GM06990 (cell line): ENCODE measurements at regions not wholly inside any gene's neighbourhood (a gene's known extent, or its start where the extent isn't known, plus 50 kb on each side); places are given as distances from the start of the nearest gene placed in this dataset.

ENCODE experiments used
- DNase-seq: peaks from one replicate; pipeline ENCODE4 v3.0.0-alpha.2; 2011; ENCODE audit not compliant: insufficient read length; ENCODE audit errors: extremely low read depth
- H3K27me3 ChIP-seq: replicated peaks from 2 replicates; pipeline ENCODE4 v1.6.0; 2011; ENCODE audit warnings: low read length; ENCODE audit not compliant: control insufficient read depth, insufficient read depth
- H3K36me3 ChIP-seq: 2 replicates; pipeline ENCODE4 v1.5.1; 2011; ENCODE audit warnings: low read length; ENCODE audit not compliant: control insufficient read depth, insufficient read depth
- H3K4me3 ChIP-seq: replicated peaks from 2 replicates; pipeline ENCODE4 v1.5.1; 2011; ENCODE audit warnings: low read depth, mild to moderate bottlenecking, control low read depth, low read length
- TF ChIP-seq, protein P1 (sequence below): IDR thresholded peaks from 2 replicates; pipeline ENCODE4 v1.5.1; 2011; ENCODE audit warnings: low read length, control low read depth, mild to moderate bottlenecking, inconsistent platforms; ENCODE audit not compliant: insufficient read depth, poor library complexity, severe bottlenecking

DNA sequence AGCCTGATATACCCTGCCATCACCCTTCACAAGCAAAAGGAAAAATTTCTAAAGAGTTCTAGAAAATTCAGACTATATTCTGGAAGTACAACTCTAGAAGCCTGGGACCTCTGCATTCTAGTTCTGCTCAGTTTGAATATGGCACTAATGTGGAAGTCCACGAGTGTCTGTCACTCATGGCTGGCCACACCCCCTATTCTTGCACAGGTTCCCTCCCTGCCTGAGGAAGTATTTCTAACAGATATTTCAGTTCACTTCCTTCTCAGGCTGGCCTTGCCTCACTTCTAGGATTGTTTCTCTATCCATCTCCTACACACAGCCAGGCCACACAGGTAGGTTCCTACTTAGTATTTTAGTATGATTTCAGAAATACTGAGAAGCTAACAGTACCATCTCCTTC is 67.4 kb downstream of the PHLDA1 start:
- Histone ChIP-seq H3K27me3 (no peaks in the 10 kb centered on the region), H3K36me3 (no peaks in the 10 kb centered on the region), H3K4me3 (no peak overlapping the region)
- DNase-seq, result no peak
- TF ChIP-seq, protein P1, sequence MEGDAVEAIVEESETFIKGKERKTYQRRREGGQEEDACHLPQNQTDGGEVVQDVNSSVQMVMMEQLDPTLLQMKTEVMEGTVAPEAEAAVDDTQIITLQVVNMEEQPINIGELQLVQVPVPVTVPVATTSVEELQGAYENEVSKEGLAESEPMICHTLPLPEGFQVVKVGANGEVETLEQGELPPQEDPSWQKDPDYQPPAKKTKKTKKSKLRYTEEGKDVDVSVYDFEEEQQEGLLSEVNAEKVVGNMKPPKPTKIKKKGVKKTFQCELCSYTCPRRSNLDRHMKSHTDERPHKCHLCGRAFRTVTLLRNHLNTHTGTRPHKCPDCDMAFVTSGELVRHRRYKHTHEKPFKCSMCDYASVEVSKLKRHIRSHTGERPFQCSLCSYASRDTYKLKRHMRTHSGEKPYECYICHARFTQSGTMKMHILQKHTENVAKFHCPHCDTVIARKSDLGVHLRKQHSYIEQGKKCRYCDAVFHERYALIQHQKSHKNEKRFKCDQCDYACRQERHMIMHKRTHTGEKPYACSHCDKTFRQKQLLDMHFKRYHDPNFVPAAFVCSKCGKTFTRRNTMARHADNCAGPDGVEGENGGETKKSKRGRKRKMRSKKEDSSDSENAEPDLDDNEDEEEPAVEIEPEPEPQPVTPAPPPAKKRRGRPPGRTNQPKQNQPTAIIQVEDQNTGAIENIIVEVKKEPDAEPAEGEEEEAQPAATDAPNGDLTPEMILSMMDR, result no peak

GRCh38 chr12:75961878-75962277 is 69.7 kb downstream of the PHLDA1 start:
- no peak for DNase-seq
- no peaks in the 10 kb centered on the region for H3K36me3 ChIP-seq
- H3K27me3 ChIP-seq, result no peaks in the 10 kb centered on the region
- TF ChIP-seq, protein P1, result no peak
- no peak overlapping the region for H3K4me3 ChIP-seq

DNA sequence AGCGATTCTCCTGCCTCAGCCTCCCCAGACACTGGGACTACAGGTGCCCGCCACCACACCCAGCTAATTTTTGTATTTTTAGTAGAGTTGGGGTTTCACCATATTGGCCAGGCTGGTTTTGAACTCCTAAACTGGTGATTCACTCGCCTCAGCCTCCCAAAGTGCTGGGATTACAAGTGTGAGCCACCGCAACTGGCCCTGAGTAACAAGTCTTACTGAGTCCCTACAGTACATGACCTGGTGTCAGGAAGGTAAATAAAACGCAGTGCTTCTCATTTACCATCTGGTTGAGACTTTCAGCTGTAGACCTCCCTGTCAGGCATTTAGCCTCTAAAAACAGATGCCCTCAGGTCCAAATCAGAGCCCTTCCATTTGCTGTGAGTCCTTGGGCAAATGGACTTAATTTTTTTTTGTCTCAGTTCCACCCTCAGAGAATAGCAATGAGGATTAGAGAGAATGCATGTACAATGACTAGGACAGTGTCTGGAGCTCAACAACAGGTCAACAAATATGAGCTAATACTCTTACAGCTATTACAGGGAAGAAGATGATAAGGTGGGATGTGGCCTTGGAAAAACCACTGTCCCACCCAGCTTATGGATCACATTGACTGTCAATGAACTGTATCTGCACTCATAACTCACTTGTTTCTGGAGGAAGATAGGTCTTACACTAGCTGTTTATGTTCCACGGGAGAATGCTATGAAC is 70.5 kb downstream of the PHLDA1 start:
- Histone ChIP-seq H3K27me3 (no peaks in the 10 kb centered on the region), H3K4me3 (no peak overlapping the region), H3K36me3 (no peaks in the 10 kb centered on the region)
- no peak for DNase-seq
- TF ChIP-seq, protein P1, result no peak

- TF ChIP-seq, protein P1, result no peak
- Histone ChIP-seq H3K4me3 (no peak overlapping the region), H3K36me3 (no peaks in the 10 kb centered on the region), H3K27me3 (no peaks in the 10 kb centered on the region)
- DNase-seq, result no peak
Measured at GRCh38 chr12:75960086-75960910, 71.3 kb downstream of the PHLDA1 start.

- Histone ChIP-seq H3K27me3 (no peaks in the 10 kb centered on the region), H3K36me3 (no peaks in the 10 kb centered on the region), H3K4me3 (no peak overlapping the region)
- DNase-seq, result no peak
- TF ChIP-seq, protein P1, result no peak
Measured at GRCh38 chr12:75959506-75959905, 72.1 kb downstream of the PHLDA1 start.
